Fibroblast of peridontal ligament (primary cell): ENCODE measurements at regions not wholly inside any gene's neighbourhood (a gene's known extent, or its start where the extent isn't known, plus 50 kb on each side); places are given as distances from the start of the nearest gene placed in this dataset.

Source experiments
- DNase-seq: peaks from one replicate; pipeline ENCODE4 v3.0.0-alpha.2; 2010; ENCODE audit errors: extremely low read depth

DNA sequence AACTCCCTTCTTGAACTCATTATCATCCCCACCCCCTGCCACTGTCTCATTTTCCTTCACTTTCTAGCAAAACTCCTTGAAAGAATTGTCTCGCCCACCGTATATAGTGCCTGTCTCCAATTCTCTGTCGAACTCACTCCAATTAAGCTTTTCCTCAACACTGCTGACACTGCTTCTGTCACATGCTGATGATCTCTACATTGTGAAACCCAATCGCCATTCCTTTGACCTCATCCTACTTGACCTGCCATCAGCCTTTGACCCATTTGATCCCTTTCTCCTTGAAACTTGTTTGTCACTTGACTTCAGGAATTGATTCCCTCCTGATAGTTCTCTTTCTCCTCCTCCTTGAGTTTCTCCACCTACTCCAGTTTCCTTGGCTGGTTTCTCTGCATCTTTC, 54.8 kb downstream of the CCDC71L start:
- DNase-seq, result no peak

DNA sequence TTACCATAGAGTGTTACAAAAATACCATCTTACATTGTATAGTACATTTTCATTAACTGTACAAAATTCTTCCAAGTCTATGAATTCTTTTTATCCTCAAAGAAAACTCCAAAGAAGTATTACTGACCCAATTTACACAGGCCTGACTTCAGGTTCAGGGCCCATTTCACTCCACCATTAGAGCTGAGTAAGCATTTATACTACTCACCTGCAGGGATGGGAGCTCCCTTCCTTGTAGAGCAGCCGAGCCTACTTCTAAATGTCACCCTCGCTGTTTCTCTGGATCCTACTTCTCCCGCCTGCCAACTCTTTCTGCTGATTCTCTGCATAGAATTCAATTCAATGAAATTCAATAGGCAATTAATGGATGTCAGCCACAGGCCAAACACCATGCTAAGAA, 56.0 kb downstream of the CCDC71L start:
- DNase-seq, result no peak

DNA sequence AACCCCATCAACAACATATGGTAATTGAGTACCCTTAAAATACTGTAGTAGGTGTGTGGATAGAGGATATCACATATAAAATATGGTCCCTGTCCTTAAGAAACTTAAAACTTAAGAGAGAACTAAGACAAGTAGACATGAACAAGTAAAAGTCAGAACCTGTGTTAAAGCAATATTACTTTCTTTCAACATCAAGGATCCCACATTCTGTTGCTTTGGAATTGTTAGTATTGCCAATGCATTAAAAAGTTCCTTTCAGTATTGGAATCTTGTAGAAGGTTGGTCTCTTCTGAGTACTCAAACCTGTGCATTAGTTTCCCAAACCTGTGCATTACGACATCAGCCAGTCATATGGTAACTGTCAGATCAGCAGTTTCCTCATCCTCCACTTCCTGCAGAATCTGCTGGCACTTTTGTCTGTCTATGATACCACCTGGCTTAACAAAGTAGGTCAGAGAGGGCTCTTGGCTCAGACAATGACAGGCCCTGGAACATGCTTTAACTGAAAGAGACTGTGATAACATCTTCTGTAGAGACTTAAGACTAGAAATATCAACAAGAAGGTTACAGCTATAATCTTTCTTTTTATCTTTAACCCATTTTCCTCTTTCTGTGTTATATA, 56.5 kb downstream of the CCDC71L start:
- DNase-seq, result no peak

DNA sequence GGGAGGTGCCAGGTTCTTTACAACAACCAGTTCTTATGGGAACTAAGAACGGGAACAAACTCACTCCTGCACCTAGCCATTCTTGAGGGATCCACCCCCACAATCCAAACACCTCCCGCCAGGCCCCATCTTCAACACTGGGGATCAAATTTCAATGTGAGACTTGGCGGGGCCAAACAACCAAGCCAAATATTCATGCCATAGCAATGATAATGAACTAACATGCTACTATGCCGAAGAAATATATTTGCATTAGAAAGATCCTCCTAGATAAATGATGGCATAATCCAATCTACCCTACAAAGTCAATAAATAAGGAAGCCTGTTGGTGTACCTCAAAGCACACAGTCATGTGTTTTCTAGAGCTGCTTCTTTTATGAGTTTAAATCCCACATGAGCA, 57.6 kb downstream of the CCDC71L start:
- no peak for DNase-seq

DNA sequence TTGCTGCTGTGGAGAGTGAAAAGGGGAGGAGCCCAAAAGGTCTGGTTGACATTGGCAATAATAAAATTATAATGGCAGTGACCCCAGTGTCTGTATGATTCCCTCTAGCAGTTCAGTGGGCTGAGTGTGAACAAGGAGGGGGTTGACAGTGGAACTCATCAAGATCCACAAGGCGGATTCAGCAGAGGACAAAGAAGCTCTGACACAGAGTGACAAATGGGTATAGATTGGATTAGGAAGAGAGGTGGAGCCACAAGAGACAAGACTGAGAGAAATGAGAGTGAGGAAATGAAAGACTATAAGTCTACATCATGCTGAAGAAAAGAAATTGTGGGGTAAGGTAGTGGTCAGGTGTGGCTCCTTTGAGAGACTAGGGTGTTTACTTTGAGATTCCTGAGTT, 58.9 kb downstream of the CCDC71L start:
- no peak for DNase-seq

DNA sequence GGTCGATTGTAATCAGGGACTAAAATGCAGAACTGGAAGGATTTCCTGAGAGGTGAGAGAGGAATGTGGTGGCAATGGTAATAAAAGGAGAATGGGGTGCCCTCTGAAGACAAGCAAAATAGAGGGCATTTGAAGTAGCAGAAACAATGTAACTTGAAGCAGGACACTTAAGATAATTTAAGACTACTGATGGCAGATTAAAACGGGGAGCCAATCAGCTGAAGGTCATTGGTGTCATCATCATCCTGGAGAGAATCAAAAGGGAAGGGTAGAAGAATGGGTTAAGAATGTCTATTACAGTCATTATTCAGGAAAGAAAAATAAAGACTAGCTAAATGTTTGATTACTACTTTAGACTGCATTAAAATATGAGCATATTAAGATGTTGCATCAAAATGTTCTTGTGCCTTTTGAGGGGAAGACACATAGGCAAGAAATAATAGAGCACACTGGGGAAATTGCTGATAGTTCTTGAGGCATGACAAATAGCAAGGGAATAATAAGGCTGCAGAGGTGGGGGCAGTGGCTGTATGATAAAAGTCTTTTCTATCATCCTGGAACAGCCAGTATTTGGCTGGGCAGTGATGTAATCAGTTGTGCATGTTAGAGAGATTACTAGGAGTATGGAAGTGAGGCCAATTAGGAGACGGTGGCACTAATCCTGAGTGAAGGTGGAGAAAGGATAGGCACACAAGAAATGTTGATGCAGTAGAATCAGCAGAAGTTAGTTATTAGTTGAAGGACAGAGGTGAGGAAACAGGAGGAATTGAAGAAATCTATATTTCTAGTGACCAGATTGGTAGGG, 60.2 kb downstream of the CCDC71L start:
- DNase-seq, result no peak

DNA sequence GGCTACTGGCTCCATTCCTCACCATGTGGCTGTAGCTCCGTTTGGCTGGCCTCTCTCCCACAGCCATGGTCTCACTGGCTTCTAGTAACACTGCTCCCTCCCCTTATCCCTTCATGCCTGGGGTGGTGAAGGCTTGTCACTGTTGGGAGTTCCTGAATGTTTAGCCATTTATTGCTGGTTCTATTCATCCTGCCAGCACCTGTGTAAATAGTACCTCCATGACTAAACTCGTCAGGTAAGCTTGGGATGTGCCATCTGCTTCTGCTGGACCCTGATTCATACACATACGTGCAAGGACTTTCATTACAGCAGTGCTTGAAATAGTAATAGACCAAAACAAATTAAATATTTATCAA, 61.6 kb downstream of the CCDC71L start:
- no peak for DNase-seq

DNA sequence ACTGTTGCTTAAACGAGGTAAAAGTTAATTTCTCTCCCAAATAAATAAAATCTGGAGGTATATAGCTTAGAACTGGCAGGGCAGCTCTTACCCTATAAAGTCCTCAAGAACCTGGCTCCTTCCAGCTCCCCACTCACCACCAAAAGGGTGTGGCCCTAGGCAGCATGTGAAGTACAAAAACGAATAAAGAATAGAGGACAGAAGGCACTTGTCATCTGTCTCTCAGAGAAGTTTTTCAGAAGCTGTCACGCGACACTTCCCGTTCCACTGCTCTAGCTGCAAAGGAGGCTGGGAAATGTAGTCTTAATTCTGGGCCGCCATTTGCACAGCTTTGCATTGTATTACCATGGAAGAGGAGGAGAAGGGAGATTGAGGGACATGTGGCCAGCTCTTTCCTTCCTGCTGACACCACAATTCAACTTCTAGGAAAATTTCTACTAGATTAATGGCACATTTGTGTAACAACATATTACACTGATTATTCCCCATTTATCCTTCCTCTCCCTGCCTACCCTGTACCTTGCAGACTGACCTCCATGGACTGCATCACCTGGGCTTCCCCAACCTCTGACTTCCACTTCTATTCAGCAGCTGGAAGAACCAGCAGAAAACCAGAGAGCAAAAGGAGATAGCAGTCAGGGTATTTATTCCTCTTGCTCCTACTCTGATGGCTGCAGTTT, 62.2 kb downstream of the CCDC71L start:
- DNase-seq, result peak; percentile 68

DNA sequence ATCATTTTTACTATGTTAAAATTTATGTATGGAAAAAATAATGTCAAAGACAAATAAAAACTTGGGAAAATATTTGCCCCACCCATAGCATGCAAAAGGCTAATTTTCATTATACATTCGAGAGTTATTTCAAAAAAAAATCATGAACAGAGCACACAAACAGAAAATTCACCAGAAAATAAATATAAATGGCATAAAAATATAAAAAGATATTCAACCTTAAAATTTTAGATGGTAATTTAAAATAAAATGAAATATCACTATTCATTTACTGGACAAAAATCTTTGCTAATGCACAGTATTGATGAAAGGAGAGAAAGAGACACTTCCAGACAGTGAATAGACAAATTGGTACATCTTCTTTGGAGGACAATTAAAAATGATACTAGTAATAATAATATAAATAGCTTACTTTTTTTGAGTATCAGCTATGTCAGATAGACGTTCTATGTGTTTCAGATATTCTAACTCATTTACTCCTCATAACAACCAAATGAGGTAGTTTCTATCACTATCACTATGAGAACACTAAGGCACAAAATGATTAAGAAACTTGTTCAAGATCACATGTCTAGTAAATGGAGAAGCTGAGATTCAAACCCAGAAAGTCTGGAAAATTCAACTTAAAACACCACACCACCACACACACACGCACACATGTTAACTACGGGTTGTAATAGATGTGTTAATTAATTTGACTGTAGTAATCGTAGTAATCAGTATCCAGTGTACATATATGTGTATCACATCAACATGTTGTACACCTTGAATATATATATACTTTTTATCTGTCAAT, 63.0 kb downstream of the CCDC71L start:
- no peak for DNase-seq

DNA sequence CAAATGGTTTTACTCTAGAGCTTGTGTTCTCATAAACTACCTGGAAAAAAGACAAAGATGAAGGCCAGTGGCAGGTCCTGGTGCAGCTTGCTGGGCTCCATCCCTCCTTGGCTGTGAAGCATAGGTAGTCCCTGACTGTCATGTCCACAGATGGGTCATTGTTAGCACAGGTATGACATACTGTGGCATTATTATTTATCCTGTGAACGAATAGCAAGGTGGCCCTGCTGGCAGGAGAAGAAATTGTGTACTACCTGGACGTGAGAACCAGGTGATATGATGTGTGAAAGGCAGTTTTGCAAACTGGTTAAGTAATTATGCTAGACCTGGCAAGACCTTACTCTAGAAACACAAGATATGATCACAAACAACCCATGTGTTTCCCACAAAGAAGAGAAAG, 63.9 kb downstream of the CCDC71L start:
- no peak for DNase-seq

DNA sequence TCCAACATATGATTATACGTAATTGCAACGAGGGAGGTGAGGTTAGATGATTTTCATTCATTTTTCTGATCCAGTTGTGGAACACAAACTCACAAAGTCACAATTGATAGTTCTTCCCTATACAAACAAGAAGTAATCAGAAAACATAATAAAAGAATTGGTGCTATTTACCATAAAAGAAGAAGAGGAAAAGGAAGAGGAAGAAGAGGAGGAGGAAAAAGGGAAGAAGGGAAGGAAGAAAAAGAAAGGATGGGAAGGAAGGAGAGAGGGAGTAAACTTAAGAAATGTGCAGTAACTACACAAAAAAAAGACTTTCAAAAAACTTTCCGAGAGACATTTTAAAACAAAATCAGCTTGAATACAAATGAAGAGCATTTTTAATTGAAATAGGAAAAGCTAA, 65.0 kb downstream of the CCDC71L start:
- no peak for DNase-seq

DNA sequence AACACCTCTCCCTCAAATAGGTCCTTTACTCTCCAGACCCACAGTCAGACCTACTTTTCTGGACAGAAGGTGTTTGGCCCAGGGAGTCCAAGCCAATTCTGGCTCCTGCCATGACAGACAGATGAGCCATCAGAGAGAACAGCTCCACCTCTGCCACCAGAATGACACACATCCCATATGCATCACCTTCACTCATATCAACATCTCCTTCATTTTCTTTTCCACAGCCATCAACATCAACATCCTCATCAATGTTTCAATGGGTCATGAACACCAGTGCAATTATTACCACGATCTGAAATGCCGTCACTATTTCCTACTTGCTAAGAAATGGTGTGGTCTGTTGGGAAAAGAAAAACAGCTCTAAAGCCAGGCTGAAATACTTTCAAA, 67.9 kb downstream of the CCDC71L start:
- DNase-seq, result no peak

DNA sequence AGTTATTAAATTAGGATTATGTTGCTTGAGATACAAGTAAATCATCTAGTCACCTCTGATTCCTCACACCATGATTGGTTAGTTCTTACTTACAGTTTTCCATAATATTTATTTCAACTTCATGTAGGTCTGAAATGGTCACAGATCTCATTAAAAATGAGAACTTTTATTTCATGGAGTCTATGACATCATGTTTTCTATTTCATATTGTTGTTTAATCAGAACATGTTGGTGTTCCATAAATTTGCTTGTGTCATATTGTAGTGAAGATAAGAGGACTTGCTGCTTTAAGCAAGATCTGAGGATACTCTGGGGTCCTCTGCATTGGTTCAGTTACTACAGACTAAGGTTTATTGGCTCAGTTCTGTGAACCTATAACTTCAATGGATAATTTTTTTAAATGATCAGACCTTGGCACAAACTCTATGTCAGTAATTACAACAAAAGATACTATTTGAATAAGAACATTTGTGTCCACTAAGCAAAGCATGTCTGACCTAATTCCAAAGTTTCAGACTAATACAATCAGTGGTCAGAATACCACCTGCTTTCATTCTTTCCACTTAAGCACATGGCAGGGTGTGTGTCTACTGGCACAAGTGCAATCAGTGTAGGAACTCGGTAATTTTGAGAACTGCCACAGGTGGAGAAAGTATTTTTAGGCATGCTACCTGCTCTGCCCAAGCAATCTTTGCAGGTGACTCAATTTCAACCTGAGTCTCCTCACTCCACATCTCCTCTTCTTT, 68.5 kb downstream of the CCDC71L start:
- DNase-seq, result no peak

DNA sequence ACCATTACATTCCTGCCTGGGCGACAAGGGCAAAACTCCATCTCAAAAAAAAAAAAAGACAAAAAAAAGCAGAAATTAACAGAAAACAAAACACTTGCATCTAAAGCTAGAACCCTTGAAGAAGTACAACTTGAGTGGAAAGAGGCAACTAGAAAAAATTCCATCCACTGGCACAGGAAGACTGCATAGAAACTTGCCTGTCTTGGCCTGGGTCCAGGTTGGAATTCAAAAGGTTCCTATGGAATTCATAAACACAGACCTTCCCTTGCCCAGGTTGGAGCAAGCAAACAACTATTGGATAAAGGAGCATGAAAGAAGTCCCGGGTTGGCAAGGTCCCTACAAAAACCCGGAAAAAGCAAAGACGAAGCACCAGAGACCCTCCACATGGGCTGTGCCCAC, 69.8 kb downstream of the CCDC71L start:
- no peak for DNase-seq

DNA sequence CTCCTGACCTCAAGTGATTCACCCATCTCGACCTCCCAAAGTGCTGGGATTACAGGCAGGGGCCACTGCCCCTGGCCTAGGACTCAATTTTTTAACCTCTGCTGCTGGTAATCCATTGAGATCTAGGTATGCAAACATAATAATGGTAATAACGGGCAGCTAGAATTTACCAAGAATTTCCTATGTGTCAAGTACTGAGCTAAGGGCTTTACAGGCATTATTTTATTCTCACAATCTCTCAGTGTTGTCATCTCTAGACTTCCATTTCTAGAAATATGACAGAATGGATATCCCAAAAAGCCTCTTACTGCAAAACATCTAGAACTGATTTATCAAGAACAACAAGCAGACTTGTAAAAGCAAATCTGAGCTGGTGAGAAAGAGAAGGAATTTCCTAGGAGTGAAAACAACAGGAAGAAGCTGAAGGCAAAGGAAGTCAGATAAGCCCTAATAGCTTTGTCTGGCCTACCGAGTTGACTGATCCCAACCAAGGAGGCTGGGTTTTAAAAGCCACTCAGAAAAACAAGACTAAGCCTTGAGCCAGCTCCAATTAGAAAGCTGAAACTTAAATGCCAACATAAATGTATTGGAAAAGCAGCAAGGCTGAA, 70.6 kb downstream of the CCDC71L start:
- DNase-seq, result no peak

DNA sequence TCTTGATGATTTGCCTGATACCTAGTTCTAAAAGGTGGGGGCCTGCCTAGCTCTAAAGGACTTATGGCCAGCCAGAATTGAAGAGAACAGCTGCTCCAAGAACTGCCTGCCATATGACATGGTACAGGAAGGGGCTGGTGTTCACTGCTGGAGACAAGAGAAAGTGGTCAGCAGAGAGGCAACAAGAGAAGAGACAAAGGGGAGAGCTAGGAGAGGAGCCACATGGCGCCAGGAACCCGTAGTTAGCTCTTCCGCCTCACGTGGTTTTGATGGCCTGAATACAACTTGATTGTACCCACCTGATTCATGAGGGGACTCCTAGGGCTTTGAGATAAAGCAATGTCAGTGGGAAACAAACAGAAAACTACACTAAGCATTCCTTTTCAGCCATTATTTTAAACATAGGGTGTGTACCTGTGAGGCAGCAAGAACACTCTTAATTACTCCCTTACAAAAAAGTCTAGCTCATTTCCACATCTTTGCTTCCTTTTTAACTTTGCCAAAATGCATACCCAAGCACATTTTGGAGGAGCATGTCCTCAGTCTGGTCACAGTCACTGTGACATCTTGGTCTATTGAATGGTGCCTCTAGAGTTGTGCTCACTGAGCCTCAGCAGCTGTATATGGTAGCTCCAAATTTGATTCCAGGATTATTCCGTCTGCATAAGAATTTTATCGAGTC, 71.6 kb downstream of the CCDC71L start:
- no peak for DNase-seq

DNA sequence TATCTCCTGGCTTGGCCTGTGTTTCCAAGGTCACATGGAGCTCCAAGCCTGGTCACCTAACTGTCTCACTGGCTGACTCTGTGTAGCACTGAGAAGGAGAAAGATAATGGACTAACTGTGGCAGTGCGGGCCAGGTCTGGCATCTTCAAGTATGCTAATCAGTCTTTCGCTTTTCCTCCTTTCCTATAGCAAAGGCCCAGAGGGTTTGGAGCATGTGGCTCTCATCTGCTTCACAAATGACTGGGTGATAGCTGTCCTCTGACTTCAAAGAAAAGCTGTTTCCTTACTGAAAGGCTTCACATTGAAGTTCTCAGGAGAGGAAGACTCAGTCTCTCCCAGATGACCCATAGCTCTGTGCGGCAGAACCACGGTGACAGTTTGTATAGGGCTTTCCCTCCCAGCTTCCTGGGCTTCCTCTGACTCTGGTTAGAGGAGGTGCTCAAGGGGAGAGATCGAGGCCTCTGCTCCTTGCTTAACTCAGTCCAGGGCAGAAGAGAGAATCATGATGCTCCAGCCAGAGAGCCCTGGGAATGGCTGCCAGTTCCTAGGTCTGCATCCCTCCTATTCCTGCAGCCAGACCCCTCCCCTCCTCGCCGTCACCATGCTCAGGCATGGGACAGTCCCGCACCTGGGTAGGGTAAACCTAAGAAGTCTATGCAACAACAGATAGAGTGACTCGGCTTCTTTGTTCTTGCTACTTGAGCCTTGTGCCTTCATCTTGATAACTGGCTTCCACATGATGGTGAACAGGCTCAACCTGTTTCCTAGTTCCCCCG, 72.3 kb downstream of the CCDC71L start:
- no peak for DNase-seq

DNA sequence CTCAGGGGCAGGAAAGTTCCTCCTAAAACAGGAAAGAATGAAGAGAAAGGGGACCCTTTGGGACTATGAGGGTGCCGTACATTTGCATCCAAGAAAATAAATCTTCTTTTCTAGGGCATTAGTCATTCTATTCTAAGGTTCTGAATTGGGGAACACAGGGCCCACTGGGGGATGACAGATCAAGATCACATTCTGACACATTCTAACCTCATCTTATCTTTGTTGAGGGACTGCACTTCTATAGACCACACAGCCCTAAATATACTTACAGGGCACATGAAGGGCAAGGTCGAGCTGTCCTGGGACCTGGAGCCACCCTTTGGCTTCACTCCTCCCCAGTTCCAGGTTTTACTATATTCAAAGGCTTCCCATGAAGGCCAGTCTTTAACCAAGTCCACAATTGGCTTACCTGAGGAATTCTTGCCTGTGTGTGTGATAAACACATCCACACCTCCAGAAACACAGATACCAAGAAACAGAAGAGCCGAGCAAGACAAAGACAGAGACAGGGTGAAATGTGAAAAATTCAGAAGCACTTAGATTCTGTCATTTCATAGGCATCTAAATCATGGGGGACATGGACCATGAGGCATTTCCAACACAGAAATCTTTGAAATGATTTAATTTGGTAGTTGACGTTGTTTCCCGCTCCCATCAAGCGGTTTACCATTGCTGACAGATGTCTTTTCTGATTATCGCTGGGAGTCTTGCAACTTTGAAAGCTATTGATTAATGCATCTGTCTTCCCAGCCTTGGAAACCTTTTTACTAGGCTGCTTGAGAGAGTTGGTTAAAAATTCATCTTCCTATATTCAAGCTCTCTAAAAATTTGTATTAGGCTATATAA, 75.8 kb downstream of the CCDC71L start:
- DNase-seq, result no peak
